ENCODE measurements at regions not wholly inside any gene's neighbourhood (a gene's known extent, or its start where the extent isn't known, plus 50 kb on each side); places are given as distances from the start of the nearest gene placed in this dataset.

- Mint-ChIP-seq H3K4me1 (no peaks in the 10 kb centered on the region), H3K27ac (no peak overlapping the region), H3K9me3 (no peaks in the 10 kb centered on the region), H3K4me3 (no peak overlapping the region), H3K36me3 (no peaks in the 10 kb centered on the region), H3K27me3 (ENCODE audit: low read depth) (no peaks in the 10 kb centered on the region)
- TF ChIP-seq E2F4 (CRISPR knock-in tag; IDR thresholded peaks at IDR 0.05; ENCODE audit: borderline replicate concordance, low read depth) (no peak), GRHL2 (CRISPR knock-in tag; IDR thresholded peaks at IDR 0.05; ENCODE audit: insufficient replicate concordance, severe bottlenecking) (no peak), E2F1 (CRISPR knock-in tag; IDR thresholded peaks at IDR 0.05) (no peak), FOXJ3 (CRISPR knock-in tag; IDR thresholded peaks at IDR 0.05; ENCODE audit: borderline replicate concordance) (no peak), TP53 (CRISPR knock-in tag; IDR thresholded peaks at IDR 0.05) (no peak), ZNF532 (CRISPR knock-in tag; IDR thresholded peaks at IDR 0.05; ENCODE audit: borderline replicate concordance) (no peak), PRRX2 (CRISPR knock-in tag; IDR thresholded peaks at IDR 0.05) (no peak), TCF7 (CRISPR knock-in tag; IDR thresholded peaks at IDR 0.05; ENCODE audit: low read depth) (no peak), ZNF317 (CRISPR knock-in tag; IDR thresholded peaks at IDR 0.05; ENCODE audit: borderline replicate concordance, low read depth) (no peak), ELF4 (CRISPR knock-in tag; IDR thresholded peaks at IDR 0.05; ENCODE audit: low read depth) (no peak)
- ChIA-PET CTCF (interaction anchor here (1.2 kb wide), 1 partner anchor 17 kb away, joined by 4 read pairs; no protein-coding TSS in a partner anchor), POLR2A (interaction anchor here (0.7 kb wide), 1 partner anchor 91 kb away, joined by 3 read pairs; no protein-coding TSS in a partner anchor)
- DNase-seq (ENCODE audit: low spot score) (no peak), ATAC-seq (no peak)
Observed at GRCh38 chr16:66258916-66259845, 107.3 kb upstream of the CDH5 start.

- no peak for DNase-seq (ENCODE audit: low spot score)
- 0 out of 2 replicates have a peak, but pooled peaks cover 3% of the 10 kb centered on the region for H3K9me3 Mint-ChIP-seq
- H3K4me3 Mint-ChIP-seq: no peak overlapping the region
- no peak overlapping the region for H3K27ac Mint-ChIP-seq
- ATAC-seq: peak; percentile 41
- no peaks in the 10 kb centered on the region for H3K36me3 Mint-ChIP-seq
- no peaks in the 10 kb centered on the region for H3K27me3 Mint-ChIP-seq (ENCODE audit: low read depth)
- POLR2A ChIA-PET: no interaction called here
- CTCF ChIA-PET: no interaction called here
- TF ChIP-seq ZNF425 (CRISPR knock-in tag; conservative IDR thresholded peaks at IDR 0.05) (no peak), ATF3 (CRISPR knock-in tag; conservative IDR thresholded peaks at IDR 0.05) (no peak), ZNF232 (CRISPR knock-in tag; IDR thresholded peaks at IDR 0.05) (no peak), ZNF138 (CRISPR knock-in tag; conservative IDR thresholded peaks at IDR 0.05) (no peak), JAZF1 (CRISPR knock-in tag; IDR thresholded peaks at IDR 0.05) (no peak)
- no peaks in the 10 kb centered on the region for H3K4me1 Mint-ChIP-seq
Observed at GRCh38 chr16:66256919-66257318, 109.6 kb upstream of the CDH5 start.

Measured in WTC11 (cell line).